ENCODE measurements at regions not wholly inside any gene's neighbourhood (a gene's known extent, or its start where the extent isn't known, plus 50 kb on each side); places are given as distances from the start of the nearest gene placed in this dataset.

DNA sequence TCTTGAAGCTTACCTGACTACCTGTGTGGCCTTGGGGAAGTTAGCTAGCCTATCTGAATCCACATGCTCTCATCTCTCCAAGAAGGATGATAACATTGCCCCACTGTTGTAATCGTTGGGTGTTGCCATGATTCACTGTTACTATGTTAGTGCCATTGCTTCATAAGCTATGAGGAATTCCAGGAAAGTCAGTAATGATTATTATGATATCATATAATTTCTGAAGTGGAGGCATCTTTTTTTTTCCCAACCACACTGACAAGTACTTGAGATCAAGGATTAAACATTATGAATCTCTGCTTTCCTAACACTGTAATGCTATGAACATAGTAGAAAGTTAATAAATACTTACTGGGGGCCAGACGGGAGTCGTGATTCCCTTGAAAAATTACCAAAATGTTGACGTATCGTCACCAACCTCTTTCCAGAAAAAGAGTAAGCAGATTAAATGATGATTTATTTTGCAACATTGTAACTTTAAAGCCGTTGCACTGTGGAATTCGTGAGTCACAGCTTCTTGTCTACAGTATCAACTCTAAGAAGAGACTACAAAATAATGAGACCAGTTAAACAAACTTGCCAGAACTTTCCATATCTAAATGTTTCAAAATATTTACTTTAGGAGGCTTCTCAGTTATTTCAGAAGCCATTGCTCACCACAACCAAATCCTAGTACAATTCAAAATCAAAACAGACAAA lies 459.9 kb downstream of the PIK3C3 start:
- TF ChIP-seq CTCF (IDR thresholded peaks at IDR 0.05; ENCODE audit: insufficient read depth, low read depth, low read length, missing control alignments): no peak
- DNase-seq (ENCODE audit: low read depth): no peak
- H3K4me3 ChIP-seq (ENCODE audit: low read depth, low read length): no peak overlapping the region

GRCh38 chr18:42417189-42417588 lies 462.2 kb downstream of the PIK3C3 start:
- H3K4me3 ChIP-seq (ENCODE audit: low read depth, low read length): no peak overlapping the region
- DNase-seq (ENCODE audit: low read depth): no peak
- no peak for TF ChIP-seq CTCF (IDR thresholded peaks at IDR 0.05; ENCODE audit: insufficient read depth, low read depth, low read length, missing control alignments)

- H3K4me3 ChIP-seq (ENCODE audit: low read depth, low read length): no peak overlapping the region
- DNase-seq (ENCODE audit: low read depth): no peak
- no peak for TF ChIP-seq CTCF (IDR thresholded peaks at IDR 0.05; ENCODE audit: insufficient read depth, low read depth, low read length, missing control alignments)
These were observed 463.1 kb downstream of the PIK3C3 start for GRCh38 chr18:42418121-42418520.

DNA sequence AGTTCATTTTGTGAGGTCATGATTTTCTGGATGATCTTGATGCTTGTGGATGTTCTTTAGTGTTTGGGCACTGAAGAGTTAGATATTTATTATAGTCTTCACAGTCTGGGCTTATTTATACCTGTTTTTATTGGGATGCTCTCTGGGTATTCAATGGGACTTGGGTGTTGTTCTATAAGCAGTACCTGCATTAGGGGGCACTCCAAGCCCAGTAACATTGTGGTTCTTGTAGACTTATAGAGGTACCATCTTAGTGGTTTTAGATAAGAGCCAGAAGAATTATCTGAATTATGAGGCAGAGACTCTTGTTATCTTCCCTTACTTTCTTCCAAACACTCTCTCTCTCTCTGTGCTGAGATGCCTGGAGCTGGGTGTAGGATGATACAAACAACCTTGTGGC lies 470.0 kb downstream of the PIK3C3 start:
- no peak for TF ChIP-seq CTCF (IDR thresholded peaks at IDR 0.05; ENCODE audit: insufficient read depth, low read depth, low read length, missing control alignments)

GRCh38 chr18:42426496-42427015 lies 471.5 kb downstream of the PIK3C3 start:
- DNase-seq (ENCODE audit: low read depth): no peak
- no peak overlapping the region for H3K4me3 ChIP-seq (ENCODE audit: low read depth, low read length)
- TF ChIP-seq CTCF (IDR thresholded peaks at IDR 0.05; ENCODE audit: insufficient read depth, low read depth, low read length, missing control alignments): no peak

More for the DNA sequence above, 470.0 kb downstream of the PIK3C3 start:
- no peak for DNase-seq (ENCODE audit: low read depth)
- H3K4me3 ChIP-seq (ENCODE audit: low read depth, low read length): no peak overlapping the region

- no peak for DNase-seq (ENCODE audit: low read depth)
- H3K4me3 ChIP-seq (ENCODE audit: low read depth, low read length): no peak overlapping the region
- no peak for TF ChIP-seq CTCF (IDR thresholded peaks at IDR 0.05; ENCODE audit: insufficient read depth, low read depth, low read length, missing control alignments)
These were observed 474.2 kb downstream of the PIK3C3 start for GRCh38 chr18:42429196-42429595.
